GM13977 (cell line): ENCODE measurements at regions not wholly inside any gene's neighbourhood (a gene's known extent, or its start where the extent isn't known, plus 50 kb on each side); places are given as distances from the start of the nearest gene placed in this dataset.

Experiments
- DNase-seq: peaks from one replicate; pipeline ENCODE4 v3.0.0; 2012; ENCODE audit warnings: low spot score
- in situ Hi-C: fragments of 300-500 bp; cut with MboI; formaldehyde crosslinking; loops from one replicate; pipeline ENCODE4 v1.12.0; 2022; ENCODE audit warnings: low sequenced_read_pairs, low pct_unique_long_range_greater_than_20kb, mixed read lengths, inconsistent platforms; ENCODE audit not compliant: unreplicated experiment
- TF ChIP-seq, protein P1 (sequence below): IDR thresholded peaks from 2 replicates; pipeline ENCODE4 v1.5.1; 2012; ENCODE audit warnings: mild to moderate bottlenecking, control low read depth; ENCODE audit not compliant: insufficient read depth; ENCODE audit errors: extremely low read depth, missing control alignments

DNA sequence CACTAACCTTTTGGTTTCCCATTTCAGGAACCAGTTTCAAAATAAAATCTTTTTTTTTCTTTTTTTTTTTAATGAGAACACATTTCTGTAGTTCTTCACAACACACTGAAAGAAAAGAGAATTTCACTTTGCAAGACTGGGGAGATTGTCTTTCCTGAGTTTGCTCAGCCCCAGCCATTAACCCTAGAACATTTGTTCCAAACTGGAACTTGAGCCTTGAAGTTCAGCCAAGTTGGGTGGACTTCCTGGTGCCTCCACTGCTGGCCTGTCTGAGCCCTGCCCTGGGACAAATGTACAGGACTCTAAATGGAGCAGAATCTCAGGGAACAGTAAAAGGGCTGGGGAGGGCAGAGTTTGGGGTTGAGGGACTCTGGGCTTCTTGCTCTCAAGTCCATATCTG lies 196.4 kb upstream of the LPP start:
- DNase-seq: no peak
- in situ Hi-C loops: no loop called here
- TF ChIP-seq, protein P1, sequence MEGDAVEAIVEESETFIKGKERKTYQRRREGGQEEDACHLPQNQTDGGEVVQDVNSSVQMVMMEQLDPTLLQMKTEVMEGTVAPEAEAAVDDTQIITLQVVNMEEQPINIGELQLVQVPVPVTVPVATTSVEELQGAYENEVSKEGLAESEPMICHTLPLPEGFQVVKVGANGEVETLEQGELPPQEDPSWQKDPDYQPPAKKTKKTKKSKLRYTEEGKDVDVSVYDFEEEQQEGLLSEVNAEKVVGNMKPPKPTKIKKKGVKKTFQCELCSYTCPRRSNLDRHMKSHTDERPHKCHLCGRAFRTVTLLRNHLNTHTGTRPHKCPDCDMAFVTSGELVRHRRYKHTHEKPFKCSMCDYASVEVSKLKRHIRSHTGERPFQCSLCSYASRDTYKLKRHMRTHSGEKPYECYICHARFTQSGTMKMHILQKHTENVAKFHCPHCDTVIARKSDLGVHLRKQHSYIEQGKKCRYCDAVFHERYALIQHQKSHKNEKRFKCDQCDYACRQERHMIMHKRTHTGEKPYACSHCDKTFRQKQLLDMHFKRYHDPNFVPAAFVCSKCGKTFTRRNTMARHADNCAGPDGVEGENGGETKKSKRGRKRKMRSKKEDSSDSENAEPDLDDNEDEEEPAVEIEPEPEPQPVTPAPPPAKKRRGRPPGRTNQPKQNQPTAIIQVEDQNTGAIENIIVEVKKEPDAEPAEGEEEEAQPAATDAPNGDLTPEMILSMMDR: no peak

DNA sequence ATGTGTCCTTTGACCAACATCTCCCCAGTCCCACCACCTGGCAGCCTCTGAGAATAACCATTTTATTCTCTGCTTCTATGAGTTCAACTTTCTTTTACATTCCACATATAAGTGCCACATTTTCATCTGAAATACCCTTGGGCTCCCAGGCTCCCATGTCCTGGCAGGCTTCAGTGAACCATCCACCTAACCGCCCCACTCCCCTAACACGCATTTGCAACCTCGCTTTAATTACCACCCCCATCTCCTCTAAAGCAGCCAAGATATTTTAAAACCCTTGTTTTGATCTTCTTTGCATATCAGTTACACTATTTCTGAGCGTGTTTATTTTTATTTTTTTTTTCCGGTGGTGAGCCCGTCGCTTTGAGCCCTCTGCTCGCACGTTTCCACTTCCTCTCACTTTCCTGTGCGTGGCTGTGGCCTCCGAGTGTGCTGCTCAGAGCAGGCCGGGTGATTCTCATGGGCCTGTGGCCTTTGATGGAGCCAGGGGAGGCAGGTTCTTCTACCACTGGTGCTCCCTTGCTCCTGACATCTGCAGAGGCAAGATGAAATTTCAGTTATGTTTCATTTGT lies 195.4 kb upstream of the LPP start:
- in situ Hi-C loops: no loop called here
- TF ChIP-seq, protein P1: no peak
- DNase-seq: no peak

DNA sequence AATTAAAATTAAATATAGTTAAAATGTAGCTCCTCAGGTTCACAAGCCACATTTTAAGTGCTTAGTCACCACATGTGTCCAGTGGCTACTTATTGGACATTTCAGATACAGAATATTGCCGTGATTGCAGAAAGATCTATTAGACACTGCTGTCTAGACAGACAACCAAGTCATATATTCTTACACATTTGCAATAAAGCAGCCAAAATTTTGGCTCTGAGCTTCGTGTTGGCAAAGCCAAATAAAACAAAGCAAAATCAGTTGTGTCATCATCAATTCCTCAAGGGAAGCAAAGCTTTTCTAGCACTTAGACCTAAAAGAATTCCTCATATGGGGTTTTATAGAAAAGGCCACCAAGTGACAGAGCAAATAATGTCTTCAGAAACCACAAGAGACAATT lies 193.1 kb upstream of the LPP start:
- TF ChIP-seq, protein P1: no peak
- DNase-seq: no peak
- in situ Hi-C loops: no loop called here

DNA sequence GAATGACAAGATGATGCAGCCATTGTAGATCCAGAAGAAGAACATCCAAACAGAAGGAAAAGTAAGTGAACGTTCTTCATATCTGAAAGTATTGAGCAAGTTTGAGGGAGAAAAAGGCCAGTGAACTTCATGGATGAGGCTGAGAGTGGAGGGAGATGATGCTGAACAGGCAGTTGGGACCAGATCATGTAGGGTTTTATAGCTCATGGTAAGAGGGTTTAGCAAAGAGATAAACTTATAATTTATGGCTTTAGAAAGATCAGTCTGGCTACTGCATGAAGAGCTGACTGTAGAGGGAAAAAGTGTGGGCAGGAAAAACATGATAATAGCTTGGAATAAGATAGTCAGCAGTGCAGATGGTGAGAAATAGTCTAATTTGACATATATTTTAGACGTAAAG lies 192.6 kb upstream of the LPP start:
- TF ChIP-seq, protein P1: no peak
- in situ Hi-C loops: no loop called here
- DNase-seq: no peak

DNA sequence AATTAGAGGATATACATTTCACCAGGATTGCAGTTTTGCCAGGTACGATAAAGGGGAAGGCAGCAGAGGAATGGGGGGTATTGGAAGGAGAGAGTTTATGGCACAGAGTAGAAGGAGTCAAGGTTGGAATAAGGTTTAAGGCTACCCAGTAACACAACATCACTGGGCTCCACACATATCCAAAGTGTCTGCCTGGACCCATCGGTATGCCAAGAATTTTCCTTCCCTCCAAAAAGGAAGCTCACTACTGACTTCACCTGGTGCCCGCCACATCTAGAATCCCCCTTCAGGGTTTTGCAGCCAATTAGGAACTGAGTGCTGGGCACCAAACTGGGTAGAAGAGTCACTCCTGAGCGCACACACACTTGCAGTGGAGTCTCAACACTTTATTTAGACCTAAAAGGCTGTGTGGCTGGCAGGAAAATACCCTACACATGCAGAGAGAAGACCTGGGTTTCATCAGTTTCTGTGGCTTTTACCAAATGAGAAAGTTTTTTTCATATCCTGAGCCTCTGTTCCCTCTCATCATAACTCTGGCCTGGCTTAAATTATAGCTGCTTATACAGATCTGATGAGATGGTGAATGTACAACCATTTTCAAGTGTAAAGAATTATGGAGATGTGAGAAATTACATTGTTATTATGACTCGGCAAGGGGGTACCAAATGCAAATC lies 190.8 kb upstream of the LPP start:
- TF ChIP-seq, protein P1: no peak
- in situ Hi-C loops: no loop called here
- DNase-seq: no peak

DNA sequence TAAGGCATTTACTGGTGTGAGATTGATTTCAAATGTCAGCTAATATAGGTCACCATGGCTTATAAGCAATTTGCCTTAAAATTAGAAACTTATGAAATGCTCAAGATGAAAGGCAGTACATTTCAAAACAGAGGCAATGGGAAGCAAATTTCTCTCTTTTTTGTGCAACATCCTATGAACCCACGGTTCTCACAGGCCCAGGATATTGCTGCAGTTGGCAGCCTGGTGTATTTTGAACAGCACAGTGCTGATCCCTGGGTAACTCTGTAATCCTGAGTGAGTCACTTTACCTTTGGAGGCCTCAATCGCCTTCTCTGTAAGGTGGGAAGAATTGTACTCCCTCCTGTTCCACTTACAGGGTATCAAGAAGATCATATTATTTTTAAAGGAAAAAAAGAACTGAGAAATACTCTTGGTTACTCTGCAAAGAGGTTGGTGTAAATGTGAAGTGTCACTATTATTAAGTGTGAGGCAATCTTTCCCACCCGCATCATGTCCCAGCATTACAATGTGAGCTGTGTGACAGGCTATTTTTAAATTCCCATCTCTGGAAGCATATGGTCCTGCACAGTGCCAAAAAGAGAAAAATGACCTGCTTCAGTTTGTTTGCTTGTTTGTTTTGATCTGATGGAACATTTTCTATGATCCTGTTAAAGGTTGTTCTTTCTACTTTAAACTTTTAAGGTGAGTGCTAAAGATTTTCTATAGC lies 190.1 kb upstream of the LPP start:
- no peak for DNase-seq
- TF ChIP-seq, protein P1: no peak
- in situ Hi-C loops: no loop called here
